ENCODE measurements at regions not wholly inside any gene's neighbourhood (a gene's known extent, or its start where the extent isn't known, plus 50 kb on each side); places are given as distances from the start of the nearest gene placed in this dataset.
"Not testable (repeated sequence)": the region's sequence is repeated elsewhere in the genome, so short reads cannot be mapped to it uniquely, and the experiment has no call there.

DNA sequence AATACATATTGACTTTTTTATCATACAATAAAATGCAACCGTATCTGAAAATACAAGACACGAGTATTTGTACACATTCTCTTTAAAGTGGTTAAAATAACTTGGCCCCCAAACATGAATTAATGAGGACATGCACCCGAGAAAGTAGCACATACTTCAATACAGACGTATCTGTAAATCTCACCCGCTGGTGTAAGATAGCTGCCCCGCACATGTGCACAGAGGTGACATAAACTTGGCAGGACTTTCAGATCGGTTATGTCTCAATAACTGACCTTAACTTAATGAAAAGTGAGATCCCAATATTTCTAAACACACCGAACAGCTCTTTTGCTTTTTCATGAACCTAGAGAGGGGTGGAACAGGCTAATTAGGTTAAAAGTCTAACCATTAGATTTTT lies 91.5 kb upstream of the RPS6KA2 start:
- DNase-seq = no peak

DNA sequence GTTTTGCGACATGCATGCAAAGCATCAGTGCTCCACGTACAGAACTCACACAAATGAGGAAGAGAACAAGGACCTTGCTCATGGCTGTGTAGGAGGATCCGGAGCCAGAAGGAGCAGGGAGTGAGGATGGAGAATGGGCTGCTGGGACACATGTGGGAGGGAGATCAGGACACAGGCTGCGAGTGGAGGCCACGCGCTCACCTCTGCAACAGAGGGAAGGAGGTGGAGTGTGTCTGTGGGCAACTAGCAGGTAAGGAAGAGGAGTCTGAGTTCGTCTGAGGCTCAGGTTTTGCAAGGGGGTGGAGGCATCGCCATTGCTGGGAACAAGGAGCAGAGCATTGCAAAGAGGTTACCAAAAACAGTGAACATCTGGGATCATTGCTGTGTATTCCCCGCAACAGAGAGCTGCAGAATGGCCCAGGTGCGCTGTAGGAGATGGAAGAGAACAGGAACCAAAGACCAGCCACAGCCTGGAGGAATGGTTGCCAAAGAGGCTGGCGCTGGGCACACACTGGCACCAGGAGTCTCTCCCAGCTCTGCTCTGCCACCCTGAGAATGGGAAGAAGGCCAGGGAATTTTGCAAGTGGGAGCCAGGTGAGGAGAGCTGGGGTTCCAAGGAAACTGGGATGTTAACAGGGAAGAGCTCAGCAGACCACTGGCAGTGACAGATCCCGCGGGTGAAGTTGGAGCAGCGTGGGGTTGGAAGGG lies 90.0 kb upstream of the RPS6KA2 start:
- no peak for DNase-seq

DNA sequence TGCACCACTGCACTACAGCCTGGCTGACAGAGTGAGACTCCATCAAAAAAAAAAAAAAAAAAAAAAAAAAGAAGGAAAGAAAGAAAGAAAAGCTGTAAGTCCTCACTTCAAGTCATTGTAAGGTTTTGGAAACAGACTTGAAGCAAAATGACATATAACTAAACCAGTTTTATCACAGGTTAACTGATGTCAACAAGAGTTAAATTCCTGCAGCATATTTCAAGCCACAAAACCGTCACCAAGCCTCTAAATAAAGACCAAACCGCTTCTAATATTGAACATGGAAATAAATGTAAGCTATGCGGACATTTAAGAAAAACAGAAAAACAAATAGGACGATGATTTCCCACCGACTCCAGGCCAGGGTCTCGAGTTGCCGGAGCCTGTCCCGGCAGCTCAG lies 88.9 kb upstream of the RPS6KA2 start:
- DNase-seq = no peak

DNA sequence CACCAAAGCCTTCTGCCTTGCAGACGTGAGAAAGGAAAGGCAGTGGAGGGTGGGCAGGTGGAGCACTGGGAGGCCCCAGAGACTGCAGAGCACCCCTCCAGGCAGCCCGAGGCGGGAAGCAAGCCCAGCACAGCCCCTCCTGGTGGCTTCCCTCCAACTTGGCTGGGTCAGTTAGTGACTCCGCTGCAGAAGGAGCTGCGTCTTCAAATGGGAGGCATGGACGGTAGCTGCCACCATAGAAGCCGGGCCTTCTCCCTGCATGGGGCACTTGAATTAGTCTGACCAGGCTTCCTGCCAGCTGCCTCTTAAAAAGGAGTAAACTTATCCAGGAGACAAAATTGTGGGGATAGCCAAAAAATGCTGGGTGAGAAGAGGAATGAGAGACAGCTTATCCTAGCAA lies 88.0 kb upstream of the RPS6KA2 start:
- DNase-seq = no peak

DNA sequence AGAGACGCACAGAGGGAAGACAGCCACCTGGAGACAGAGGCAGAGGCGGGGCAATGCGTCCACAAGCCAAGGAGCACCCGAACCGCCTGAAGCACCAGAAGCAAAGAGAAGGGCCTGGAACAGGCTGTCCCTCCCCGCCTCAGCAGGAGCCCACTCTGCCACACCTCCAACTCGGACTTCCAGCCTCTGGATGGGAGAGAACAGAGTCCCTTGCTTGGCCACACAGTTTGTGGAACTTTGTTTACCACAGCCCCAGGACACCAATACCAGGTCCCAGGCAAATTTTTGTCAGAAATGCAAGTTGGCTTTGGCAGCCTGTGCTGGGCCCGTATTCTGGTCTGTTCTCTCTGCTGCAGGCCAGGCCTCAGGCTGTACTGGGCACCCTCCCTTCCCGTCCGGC lies 87.5 kb upstream of the RPS6KA2 start:
- no peak for DNase-seq

DNA sequence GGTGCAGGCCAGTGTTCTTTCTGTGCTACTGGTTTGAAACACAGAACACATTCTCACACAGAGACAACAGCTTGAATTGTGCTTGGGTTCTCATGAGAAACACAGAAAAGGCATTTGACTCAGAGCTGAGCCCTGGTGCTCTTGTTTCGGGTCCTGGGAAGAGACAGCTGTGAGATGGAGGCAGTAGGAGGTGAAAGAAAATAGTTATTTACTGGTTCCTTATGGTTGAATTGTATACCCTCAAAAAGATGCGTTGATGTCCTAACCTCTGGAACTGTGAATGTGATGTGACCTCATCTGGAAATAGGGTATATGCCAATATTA lies 87.1 kb upstream of the RPS6KA2 start:
- no peak for DNase-seq

DNA sequence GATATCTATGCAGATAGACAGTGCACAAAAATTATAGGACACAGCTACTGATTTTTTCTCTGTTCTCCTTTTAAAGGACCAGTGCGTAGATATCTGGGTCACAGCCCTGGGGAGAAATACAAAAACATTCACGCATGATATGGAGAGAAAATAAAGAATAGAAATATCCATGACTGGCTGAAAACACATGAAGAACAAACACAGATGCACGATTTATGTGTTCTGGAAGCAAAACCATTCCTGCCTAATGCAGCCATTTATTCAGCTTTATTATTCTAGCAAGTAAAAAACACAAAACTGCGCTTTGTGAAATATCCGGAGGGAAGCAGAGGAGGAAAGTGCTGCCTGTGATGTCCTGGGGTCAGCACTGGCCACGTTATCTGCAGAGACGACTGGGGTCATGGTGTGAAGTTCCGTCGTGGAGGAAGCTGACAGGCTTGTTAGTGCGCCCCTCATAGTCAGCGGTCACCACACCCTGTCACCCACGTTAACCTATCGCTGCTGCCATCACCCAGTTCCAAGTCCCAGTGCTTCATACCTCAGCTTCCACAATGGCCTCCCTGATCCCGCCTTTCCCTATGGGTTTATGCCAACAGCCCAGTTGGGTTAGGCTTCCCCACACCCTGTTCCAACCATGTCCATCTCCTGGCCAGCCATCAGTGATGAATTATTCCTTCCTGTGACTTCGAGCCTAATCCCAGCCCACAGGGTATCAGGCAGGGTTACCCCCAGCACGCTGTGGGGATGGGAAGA lies 86.6 kb upstream of the RPS6KA2 start:
- no peak for DNase-seq

DNA sequence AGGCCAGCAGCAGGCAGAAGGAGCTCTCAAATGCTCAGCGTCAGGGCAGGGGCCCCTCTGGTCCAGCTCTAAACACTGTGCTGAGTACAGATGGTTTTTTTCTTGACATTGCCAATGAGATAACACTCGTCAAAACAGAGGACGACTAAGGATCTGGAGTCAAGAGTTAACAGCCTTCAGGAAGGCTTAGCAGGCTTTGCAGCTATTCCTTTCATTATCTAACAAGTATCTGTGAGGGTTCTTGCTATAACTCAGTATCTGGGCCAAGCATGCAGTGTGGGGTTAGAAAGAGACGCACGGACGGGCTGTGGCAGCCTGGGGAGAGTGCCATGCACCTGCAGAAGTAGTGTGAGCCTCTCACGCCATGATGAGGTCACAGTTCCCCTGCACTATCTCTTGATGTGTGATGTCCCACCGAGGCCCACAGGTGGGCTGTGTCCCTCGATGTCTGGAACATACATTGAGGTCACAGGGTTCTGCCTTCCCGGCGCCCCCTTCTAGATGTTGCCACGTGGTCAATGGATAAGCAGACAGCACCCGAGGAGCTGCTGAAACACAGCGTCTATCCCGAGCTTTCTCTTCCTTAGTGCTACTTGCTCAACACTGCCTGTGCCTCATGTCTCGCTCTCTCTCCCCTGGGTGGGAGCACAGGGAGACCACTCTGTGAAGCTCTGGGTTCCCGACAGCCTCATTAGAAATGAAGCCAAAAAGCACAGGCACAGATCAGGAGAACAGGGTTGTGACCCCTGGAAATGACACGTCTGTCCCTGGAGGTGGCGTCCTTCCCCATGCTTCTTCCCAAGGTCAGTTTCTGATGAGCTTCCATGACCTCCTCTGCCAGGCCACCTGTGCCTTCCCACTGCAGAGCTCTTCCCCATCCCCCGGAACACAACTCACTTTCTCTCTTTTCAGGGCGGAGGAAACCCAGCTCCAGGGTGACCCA lies 85.5 kb upstream of the RPS6KA2 start:
- no peak for DNase-seq

DNA sequence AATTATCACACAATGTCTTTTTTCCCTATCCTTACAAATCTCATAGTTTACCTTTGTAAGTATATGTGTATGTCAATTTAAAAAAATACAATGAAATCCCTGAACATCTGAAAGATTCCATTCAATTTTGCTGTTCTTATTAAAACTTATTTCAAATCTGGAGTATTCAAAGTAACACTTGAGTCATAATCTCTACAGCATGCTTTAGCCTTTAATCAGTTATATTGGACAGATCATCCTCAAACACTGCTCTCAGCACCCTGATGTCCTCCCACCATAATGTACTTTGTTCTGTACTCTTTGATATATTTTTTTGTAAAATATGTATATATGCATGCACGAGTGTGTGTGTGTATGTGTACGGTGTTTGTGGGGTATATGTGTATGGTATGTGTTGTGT lies 83.0 kb upstream of the RPS6KA2 start:
- no peak for DNase-seq

DNA sequence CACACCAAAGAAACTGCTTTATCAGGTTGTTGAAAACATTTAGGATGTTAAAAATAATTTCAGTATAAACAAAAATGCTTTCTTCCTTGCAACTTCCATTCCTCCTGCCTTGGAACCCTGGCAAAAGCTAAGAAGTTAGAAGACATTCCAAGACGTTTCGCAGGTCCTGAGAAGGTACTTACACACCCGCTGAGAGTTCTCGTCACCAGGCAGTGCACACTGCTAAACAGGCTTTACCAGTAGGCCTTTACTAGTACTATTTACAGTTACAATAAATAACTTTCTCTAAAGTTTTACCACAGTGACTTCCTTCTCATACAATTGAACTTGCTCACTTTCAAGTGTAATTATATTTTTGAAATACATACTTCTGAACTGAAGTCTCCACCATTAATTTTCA lies 81.4 kb upstream of the RPS6KA2 start:
- no peak for DNase-seq

DNA sequence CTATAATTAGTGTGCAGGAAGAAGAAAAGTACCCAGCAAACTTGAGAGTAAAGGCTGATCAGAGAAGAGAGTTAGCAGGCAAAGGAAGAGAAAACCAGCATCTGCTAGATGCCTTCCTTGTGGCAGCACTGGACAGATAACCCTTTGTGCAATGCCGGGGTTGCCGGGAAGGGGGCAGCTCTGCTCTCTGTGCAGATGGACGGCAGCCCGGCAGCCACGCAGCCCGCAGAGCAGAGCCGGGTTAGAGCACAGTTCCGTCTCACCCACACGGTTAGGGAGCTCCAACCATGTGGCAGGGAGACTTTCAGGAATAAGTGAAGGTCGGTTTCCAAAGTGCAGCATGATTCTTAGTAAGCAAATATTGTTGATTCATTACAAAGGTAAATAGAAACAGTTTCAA lies 80.0 kb upstream of the RPS6KA2 start:
- DNase-seq = no peak

DNA sequence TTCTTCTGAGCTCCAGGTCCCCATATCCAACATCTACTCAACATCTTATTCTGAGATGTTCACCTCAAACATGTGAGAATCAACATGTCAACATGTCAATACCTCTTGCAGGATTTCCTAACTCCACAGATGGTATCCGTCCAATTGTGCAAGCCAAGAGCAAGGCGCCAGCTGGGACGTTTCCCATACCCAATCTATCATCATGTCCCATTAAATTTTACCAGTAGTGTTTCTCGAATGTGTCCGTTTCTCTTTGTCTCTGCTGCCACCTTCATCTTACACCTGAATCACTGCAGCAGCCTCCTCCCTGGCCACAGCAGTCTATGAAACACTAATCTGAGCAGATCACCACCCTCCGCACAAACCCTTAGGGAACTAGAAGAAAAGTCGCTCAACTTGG lies 78.0 kb upstream of the RPS6KA2 start:
- DNase-seq = no peak

DNA sequence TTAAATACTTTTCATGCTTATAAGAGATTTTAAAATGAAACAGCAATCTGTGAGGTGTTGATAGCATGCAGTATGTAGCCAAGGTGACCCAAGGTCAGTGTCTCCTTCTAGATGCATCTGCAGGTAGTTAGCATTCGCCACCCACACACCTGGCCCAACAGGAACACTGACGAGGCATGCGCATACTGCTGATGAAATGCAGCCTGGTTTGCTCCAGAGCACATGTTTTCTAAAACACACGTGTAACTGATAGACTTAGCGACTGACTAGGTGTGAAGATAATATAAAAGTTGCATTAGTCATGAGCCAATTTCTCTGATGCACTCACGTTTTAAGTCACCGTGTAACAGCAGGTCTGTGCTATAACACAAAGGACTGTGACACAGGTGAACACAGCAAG lies 77.1 kb upstream of the RPS6KA2 start:
- DNase-seq = no peak

DNA sequence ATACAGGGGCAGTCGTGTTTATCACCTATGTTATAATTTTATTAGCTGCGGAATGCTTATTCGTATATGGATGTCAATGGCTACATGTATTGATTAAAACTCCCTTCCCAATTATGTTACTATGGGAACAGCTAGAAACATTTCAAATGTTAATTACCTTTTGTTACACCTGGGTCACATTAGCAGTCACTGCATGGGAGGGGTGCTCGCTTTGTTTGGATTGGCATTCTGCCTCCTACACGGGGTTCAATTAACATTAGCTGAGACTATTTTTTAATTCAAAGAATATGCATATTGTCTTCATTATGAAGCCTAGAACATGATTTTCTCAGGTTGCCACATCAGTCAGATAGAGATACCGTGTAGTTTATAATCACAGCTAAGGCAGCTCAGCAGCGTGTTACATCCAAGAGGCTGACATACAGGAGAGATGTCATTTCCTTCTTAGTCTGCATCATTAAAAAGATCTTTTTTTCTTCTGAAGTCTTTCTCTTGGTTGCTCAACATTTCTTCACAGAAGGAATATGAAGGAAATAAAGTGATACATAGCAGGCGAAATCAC lies 76.2 kb upstream of the RPS6KA2 start:
- DNase-seq = no peak

DNA sequence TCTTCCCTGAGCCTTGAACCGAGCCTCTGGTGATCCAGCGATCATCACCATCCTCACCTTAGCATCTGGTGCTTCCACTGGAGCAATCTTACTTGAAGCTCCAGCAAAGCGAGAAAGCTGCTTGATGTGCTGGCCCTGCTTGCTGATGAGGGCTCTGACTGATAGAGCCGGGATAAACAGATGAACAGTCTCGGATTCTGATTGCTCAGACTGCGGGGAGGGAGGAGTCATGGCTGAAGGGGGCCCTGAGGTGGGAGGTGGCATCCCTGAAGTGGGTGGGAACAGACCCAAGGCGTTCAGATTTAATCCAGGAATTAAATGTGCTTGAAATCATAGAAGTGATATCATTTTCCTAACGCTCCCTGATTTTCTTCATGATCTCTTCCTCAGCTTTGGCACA lies 74.4 kb upstream of the RPS6KA2 start:
- DNase-seq = not testable (repeated sequence)

DNA sequence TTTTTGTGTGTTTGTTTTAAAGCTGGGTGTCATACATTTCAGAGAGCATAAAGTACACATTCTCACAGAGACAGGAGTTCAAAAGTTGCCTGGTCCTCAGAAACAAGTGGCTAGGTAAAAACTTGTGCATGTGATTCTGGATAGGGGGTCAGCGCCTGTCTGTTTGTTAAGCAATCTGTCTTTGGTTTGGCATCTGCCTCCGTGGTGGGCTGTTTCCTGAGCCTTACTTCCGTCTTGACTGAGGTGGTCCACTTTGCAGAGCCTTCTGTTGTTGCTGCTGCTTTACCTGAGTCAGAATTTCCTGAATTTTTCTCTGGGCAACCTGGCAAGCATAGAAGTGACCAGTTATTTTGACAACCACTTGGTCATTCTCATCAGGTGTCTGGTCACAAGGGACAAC lies 73.8 kb upstream of the RPS6KA2 start:
- DNase-seq = not testable (repeated sequence)

DNA sequence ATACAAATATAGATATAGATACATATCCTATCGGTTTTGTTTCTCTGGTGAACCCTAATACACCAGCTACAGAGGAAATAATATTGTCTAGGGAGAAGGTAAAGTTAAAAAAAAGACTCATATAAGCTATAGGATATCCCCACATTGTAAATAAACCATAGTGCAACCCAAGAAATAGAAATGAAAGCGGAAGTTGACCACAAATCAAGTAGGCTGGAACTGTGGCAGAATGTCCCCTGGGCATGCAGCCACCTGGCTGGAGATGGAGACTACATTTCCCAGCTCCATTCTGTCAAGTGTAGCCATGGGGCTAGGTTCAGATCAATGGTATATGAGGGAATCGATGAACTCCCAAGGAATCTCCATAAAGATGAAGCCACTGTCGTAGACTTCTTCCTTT lies 70.1 kb upstream of the RPS6KA2 start:
- no peak for DNase-seq

DNA sequence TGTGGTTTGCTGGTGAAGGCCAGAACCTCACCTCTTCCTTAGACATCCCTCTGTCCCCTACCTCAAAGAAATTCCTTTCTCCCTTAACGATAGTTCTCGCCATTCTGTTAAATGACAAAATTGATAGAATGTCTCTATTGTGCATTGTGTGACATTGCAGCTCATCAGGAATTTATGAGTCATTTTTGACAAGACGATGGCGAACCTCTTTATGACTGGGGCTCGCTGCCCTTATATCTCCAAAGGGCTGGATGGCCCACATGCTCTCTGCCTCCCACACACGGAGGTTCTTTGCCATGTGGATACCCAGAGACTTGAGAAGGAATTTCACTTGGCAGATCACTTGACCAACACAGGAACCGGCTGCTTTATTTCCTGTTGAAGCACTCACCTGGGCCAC lies 66.8 kb upstream of the RPS6KA2 start:
- no peak for DNase-seq

DNA sequence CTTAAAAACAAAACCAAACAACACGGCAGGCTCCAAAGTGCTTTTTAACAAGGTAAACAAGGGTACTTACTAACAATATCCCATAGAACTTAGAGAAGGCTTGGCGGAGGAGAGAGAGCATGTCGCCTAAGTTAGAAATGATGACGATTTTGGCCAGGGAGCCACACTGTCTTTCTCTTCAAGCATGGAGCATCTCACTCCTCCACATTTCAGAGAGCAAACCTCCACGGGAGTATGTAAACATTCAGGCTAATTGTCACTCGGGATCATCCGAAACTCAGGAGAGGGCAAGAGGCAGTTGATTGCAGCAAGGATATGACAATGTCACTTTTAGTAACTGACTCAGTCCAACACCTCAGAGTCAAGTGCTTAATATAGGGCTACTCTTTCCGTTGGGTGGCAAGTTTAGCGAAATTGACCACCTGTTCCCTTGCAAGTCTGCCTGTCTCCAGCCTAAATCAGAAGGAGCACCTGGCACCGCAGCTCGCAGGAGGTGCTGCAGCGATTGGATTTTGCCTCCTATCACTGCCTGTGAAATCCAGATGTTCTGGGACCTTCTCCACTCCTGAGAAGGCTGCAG lies 65.8 kb upstream of the RPS6KA2 start:
- DNase-seq = no peak

DNA sequence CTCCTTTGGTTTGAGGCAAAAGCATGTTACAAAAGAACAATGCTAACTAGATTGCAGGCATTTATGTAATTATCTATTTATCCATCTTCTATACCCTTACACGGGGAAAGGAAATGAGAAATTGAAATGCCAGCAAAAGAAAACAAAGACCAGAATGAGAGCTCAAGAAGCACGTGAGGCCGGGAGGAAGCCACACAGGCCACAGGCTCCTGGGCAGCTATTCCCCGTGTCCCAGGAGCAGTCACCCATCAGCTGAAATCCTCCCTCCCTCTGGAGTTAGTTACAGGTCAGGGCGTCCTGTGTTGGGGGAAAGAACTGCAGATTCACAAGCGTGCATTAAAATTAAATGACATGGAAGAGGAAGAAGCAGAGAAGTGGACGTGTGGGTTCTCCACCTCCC lies 64.7 kb upstream of the RPS6KA2 start:
- DNase-seq = no peak

DNA sequence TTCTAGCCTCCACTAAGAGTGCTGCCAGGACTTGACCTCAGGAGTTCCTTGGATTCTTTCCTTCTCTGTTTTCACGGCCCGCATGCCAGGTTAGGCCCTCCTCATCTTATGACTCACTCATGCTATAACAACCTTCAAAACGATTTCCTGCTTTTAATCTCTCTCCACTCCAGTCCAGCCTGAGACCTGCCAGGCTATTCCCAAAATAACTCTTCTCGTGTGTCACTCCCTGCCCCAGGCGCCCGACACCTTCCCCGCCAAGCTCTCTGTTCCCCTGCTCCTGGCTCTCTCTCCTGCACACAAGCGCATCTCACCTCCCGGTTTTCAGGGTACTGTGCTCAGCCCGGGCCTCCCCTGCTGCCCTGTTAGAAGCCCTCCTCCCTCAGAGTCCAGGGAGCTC lies 64.1 kb upstream of the RPS6KA2 start:
- no peak for DNase-seq

DNA sequence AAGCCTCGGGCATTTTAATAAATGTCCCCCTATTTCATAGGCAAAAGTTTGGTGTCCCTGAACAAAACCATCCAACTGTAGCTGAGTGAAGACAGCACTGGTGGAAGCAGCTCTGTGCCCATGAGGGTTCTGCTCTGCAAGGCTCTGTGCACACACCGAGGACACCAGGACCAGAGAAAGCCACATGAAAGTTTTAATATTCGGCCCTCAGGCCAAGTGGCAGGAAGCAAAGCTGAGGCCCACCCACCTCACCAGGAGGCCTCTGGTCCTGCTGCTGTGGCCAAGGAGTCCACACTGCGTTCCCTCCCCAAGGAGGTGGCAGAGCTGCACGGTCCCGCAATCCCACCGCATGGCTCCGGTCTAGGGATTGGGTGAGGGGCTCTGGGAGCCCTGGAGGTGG lies 62.6 kb upstream of the RPS6KA2 start:
- DNase-seq = no peak

DNA sequence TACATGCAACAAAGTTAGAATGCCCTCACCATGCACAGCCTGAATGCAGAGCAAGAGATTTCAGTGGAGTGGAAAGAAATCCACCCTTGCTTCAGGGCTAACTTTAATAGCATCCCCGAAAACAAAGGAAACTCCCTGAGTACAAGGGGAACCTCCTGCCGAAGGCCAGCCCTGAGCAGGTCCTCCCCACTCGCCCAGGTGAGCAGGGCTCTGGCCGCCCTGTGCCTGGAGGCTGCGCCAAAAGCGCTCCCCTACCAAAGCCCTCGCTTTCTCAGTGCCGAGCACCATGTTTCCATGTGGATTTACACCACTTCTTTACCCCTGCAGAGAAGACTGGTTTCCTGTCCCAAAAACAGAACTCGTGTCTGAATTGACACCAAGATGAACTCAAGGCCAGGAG lies 61.9 kb upstream of the RPS6KA2 start:
- DNase-seq = no peak
